ENCODE measurements at regions not wholly inside any gene's neighbourhood (a gene's known extent, or its start where the extent isn't known, plus 50 kb on each side); places are given as distances from the start of the nearest gene placed in this dataset.

DNA sequence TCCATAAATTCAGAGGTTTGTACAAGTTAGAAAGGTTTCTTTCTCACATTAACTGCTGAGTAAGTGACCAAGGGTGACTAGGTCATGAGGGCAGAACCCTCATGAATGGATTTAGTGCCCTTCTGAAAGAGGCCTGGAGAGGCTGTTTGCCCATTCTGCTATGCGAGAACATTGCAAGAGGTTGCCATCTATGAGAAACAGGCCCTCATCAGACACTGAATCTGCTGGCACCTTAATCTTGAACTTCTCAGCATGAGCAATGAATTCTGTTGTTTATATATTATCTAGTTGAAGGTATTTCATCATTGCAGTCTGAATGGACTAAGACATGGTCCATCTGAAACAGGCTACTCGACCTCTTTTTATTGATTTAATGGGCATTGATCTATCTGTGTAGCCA, 96.2 kb upstream of the GPRIN3 start:
- Mint-ChIP-seq H3K4me3 (no peak overlapping the region), H3K27me3 (ENCODE audit: low read depth) (no peaks in the 10 kb centered on the region), H3K27ac (no peak overlapping the region), H3K9me3 (peaks cover 9% of the 10 kb centered on the region), H3K36me3 (no peaks in the 10 kb centered on the region), H3K4me1 (no peaks in the 10 kb centered on the region)
- TF ChIP-seq, protein P1, sequence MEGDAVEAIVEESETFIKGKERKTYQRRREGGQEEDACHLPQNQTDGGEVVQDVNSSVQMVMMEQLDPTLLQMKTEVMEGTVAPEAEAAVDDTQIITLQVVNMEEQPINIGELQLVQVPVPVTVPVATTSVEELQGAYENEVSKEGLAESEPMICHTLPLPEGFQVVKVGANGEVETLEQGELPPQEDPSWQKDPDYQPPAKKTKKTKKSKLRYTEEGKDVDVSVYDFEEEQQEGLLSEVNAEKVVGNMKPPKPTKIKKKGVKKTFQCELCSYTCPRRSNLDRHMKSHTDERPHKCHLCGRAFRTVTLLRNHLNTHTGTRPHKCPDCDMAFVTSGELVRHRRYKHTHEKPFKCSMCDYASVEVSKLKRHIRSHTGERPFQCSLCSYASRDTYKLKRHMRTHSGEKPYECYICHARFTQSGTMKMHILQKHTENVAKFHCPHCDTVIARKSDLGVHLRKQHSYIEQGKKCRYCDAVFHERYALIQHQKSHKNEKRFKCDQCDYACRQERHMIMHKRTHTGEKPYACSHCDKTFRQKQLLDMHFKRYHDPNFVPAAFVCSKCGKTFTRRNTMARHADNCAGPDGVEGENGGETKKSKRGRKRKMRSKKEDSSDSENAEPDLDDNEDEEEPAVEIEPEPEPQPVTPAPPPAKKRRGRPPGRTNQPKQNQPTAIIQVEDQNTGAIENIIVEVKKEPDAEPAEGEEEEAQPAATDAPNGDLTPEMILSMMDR (IDR thresholded peaks at IDR 0.05; ENCODE audit: unreplicated experiment) = no peak
- no peak for DNase-seq (ENCODE audit: low spot score in 2 of 2, unreplicated experiment in 2 of 2)

DNA sequence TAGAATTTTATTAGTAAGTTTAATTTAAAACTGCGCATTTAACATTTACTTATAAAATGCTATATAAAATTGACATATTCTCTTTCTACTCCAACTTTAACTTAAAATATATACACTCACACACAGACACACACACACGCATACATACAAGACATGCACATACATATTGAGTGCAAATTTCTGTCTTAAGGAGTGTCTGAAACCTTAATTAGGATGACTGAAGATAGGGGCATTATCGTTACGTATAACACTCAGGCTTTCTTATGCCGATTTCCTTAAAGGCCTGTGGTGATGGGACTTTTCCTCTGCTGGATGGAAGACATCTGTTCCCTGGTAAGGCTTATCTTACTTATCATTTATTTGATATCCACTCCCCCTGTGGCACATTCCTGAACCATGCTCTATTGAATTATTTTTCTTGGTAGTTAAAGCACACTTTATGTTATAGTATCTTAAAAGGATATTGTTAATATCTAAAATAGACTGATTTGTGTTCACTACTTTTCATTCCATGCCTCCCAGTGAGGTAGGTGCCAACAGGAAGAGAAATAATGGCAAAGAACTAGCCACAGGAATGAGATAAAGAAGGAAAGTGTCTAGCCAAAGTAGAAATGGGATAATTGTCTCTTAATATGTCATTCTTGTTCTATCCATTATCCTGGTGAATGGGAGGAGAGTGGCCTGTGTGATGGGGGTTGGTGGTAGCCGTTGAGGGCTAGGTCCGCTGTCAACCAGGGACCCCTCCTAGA, 92.9 kb upstream of the GPRIN3 start:
- Mint-ChIP-seq H3K27me3 (ENCODE audit: low read depth) (no peaks in the 10 kb centered on the region), H3K36me3 (no peaks in the 10 kb centered on the region), H3K4me1 (no peaks in the 10 kb centered on the region), H3K27ac (no peak overlapping the region), H3K4me3 (no peak overlapping the region), H3K9me3 (no peaks in the 10 kb centered on the region)
- TF ChIP-seq, protein P1 (IDR thresholded peaks at IDR 0.05; ENCODE audit: unreplicated experiment) = no peak
- no peak for DNase-seq (ENCODE audit: low spot score in 2 of 2, unreplicated experiment in 2 of 2)

DNA sequence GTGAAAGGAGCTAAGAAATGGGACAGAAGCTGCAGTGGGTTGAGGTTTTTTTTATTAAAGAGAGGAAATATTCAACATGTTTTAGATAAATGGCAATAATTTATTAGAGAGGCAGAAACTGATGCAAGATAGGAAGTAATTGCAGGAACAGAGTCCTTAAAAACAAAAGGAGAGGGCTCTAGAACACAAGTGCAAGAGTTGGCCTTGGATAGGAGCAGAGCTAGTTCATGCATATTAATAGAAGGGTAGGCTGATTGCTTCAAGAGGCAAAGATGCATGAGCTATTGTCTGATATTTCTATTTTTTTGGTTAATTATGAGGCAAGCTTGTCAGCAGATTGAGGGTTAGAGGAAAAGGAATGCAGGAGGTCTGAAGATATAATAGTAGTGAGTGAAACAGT, 91.0 kb upstream of the GPRIN3 start:
- TF ChIP-seq, protein P1 (IDR thresholded peaks at IDR 0.05; ENCODE audit: unreplicated experiment) = no peak
- no peaks in the 10 kb centered on the region for H3K4me1 Mint-ChIP-seq
- no peak overlapping the region for H3K4me3 Mint-ChIP-seq
- DNase-seq (ENCODE audit: low spot score in 2 of 2, unreplicated experiment in 2 of 2) = no peak
- no peaks in the 10 kb centered on the region for H3K36me3 Mint-ChIP-seq
- no peaks in the 10 kb centered on the region for H3K27me3 Mint-ChIP-seq (ENCODE audit: low read depth)
- no peaks in the 10 kb centered on the region for H3K9me3 Mint-ChIP-seq
- no peak overlapping the region for H3K27ac Mint-ChIP-seq

DNA sequence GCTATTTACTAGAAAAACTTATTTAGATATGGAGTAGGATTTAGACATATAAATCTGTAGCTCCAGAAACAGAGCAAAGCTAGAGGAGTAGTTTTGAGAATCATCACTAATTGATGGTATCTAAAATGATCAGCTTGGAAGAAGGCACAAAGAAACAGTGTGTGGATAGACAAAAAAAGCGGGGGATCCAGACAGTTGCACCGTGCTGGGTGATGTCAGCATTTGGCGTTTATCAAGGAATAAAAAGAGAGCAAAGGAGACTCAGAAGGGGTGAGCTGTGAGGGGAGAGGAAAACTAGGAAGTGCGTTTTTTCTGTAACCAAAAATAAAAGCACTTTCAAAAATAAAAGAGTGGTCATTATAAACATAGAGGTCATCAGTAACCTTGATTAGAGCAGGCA, 90.5 kb upstream of the GPRIN3 start:
- H3K36me3 Mint-ChIP-seq = no peaks in the 10 kb centered on the region
- H3K4me3 Mint-ChIP-seq = no peak overlapping the region
- TF ChIP-seq, protein P1 (IDR thresholded peaks at IDR 0.05; ENCODE audit: unreplicated experiment) = no peak
- no peak overlapping the region for H3K27ac Mint-ChIP-seq
- no peak for DNase-seq (ENCODE audit: low spot score in 2 of 2, unreplicated experiment in 2 of 2)
- no peaks in the 10 kb centered on the region for H3K27me3 Mint-ChIP-seq (ENCODE audit: low read depth)
- no peaks in the 10 kb centered on the region for H3K9me3 Mint-ChIP-seq
- H3K4me1 Mint-ChIP-seq = no peaks in the 10 kb centered on the region

DNA sequence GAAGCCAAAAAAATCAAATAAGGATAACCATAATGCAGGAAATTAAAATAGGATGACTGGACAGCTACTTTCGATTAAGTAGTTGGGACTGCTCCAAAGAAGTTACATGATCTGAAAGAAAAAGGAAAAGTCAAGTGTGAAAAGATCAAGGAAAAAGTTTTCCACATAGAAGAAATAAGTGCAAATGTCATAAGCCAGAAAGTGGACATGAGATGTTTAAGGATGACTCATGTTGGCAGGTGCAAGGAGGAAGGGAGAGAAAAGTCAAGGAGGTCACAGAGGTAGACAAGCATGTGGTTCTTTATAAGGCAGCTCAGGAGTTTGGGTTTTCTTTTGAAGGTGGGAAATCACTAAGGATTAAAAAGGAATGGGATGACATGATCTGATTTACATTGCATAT, 89.8 kb upstream of the GPRIN3 start:
- H3K4me3 Mint-ChIP-seq = no peak overlapping the region
- H3K9me3 Mint-ChIP-seq = no peaks in the 10 kb centered on the region
- H3K4me1 Mint-ChIP-seq = no peaks in the 10 kb centered on the region
- H3K27ac Mint-ChIP-seq = no peak overlapping the region
- H3K27me3 Mint-ChIP-seq (ENCODE audit: low read depth) = no peaks in the 10 kb centered on the region
- TF ChIP-seq, protein P1 (IDR thresholded peaks at IDR 0.05; ENCODE audit: unreplicated experiment) = no peak
- no peak for DNase-seq (ENCODE audit: low spot score in 2 of 2, unreplicated experiment in 2 of 2)
- no peaks in the 10 kb centered on the region for H3K36me3 Mint-ChIP-seq

All from mesothelial cell of epicardium (in vitro differentiated cells).